Psoas muscle (tissue), 7 donors: ENCODE measurements at regions not wholly inside any gene's neighbourhood (a gene's known extent, or its start where the extent isn't known, plus 50 kb on each side); places are given as distances from the start of the nearest gene placed in this dataset.

ENCODE experiments used
- ATAC-seq, 4 donors: fragments of 200-7000 bp; cut with Tn5 transposase; one replicate each; pipeline ENCODE4 v1.9.1; 2020; ENCODE audit warnings: moderate library complexity in 3 of 4, mild to moderate bottlenecking in 2 of 4
- DNase-seq, 2 donors: peaks; one replicate each; pipeline ENCODE4 v3.0.0-alpha.2; 2020
- H3K27ac ChIP-seq: fragments of 200-600 bp; one replicate; pipeline ENCODE4 v1.8.0; 2022
- H3K27me3 ChIP-seq, 3 donors: fragments of 200-600 bp in 1 of 3; one replicate each; pipeline versions ENCODE4 v1.6.1 to v1.8.0; 2013 to 2022; ENCODE audit warnings: low read length in 2 of 3, mild to moderate bottlenecking in 2 of 3, moderate library complexity in 1 of 3; ENCODE audit not compliant: insufficient read depth in 3 of 3
- H3K36me3 ChIP-seq, 2 donors: fragments of 200-600 bp in 1 of 2; one replicate each; pipeline versions ENCODE4 v1.6.1 to v1.8.0; 2013 to 2022; ENCODE audit warnings: low read depth in 1 of 2, mild to moderate bottlenecking in 1 of 2, moderate library complexity in 1 of 2; ENCODE audit not compliant: insufficient read depth in 1 of 2
- H3K4me1 ChIP-seq: fragments of 200-600 bp; one replicate; pipeline ENCODE4 v1.8.0; 2022
- H3K4me3 ChIP-seq: fragments of 200-600 bp; one replicate; pipeline ENCODE4 v1.8.0; 2022; ENCODE audit warnings: mild to moderate bottlenecking
- H3K9me3 ChIP-seq: fragments of 200-600 bp; one replicate; pipeline ENCODE4 v1.8.0; 2022
- WGBS, 3 donors: extraction: QIAGEN DNeasy Blood & Tissue Kit; methylation state at CpG; one replicate each; pipeline versions ENCODE4 v1.1.6 to v1.1.7; 2013; 5-methylcytosine and 5-hydroxymethylcytosine counted together
- intact Hi-C, 2 donors: fragments of 100-400 bp; cut with DNase I; formaldehyde crosslinking; loops; one replicate each; pipeline versions ENCODE4 v1.11.0 to v1.14.2; 2022
- TF ChIP-seq, protein P1 (sequence below): fragments of 200-600 bp; IDR thresholded peaks from one replicate; pipeline ENCODE4 v1.8.0; 2022; ENCODE audit warnings: antibody characterized with exemption
- donor health status: healthy with polysubstance abuse.
- donor health status: DM: no; HTN: no; CAD: no; lungs with moderate emphysema.
- donor health status: Bipolar disorder and iron deficiency.
- donor health status: healthy.
- donor health status: DM: yes; HTN: yes; CAD: no.
- donor health status: DM: no; HTN: no; CAD: no.
- donor health status: DM: yes; HTN: yes; CAD: no.

DNA sequence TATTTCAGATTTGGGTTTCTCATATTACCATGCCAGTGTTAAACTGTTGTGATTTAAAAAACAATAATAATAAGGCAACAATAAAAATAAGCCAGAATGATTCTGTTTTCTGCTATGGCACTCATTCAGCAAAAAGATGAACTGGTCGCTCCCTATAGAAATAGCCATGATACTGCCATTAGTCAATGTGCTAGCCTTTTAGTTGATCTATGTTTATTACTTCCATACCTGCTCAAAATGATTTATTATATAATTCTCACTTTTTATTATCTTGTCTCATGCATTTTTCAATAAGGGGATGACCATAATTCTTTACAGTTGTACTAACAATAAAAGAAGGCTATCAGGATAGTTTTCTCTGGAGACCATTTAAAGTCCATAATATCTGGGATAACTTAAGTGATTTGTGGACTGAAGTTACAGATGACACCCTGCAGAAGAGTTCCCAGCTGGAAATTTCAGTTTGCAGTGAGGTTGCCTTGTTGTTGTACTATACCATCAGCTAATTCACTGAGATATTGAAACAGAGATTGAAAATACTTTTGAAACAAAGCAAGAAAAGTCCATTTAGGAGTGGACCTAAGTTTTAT is 334.3 kb downstream of the GABRB2 start:
- intact Hi-C loops, result no loop called here
- Histone ChIP-seq H3K27me3 (no peaks in the 10 kb centered on the region), H3K27ac (no peak overlapping the region), H3K9me3 (no peaks in the 10 kb centered on the region), H3K4me1 (no peaks in the 10 kb centered on the region), H3K36me3 (no peaks in the 10 kb centered on the region), H3K4me3 (no peak overlapping the region)
- ATAC-seq, result no peak
- DNase-seq, result no peak
- 81 to 85% (median 82%) methylated on average over 1 of the region's 1 CpG for WGBS, 3 donors
- TF ChIP-seq, protein P1, sequence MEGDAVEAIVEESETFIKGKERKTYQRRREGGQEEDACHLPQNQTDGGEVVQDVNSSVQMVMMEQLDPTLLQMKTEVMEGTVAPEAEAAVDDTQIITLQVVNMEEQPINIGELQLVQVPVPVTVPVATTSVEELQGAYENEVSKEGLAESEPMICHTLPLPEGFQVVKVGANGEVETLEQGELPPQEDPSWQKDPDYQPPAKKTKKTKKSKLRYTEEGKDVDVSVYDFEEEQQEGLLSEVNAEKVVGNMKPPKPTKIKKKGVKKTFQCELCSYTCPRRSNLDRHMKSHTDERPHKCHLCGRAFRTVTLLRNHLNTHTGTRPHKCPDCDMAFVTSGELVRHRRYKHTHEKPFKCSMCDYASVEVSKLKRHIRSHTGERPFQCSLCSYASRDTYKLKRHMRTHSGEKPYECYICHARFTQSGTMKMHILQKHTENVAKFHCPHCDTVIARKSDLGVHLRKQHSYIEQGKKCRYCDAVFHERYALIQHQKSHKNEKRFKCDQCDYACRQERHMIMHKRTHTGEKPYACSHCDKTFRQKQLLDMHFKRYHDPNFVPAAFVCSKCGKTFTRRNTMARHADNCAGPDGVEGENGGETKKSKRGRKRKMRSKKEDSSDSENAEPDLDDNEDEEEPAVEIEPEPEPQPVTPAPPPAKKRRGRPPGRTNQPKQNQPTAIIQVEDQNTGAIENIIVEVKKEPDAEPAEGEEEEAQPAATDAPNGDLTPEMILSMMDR, result no peak

DNA sequence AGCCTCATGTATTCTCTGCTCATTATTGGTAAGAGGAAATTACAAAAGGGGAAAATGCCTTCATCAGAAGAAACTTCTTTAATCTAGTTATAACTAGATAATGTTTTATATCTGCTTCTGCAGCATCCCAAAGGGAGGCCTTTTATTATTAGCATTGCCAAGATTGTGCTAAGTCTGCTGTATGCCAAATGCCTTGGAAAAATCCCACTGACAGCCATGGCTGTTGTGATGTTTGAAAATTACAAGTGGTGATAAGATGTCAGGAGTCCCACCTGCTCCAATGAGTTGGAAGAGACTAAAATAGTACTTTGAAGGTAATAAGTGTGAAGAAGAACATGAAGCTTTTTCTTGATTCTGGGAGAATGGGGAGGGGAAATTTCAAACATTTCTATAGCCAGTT is 345.0 kb downstream of the GABRB2 start:
- TF ChIP-seq, protein P1, result no peak
- H3K27me3 ChIP-seq, result no peaks in the 10 kb centered on the region
- H3K4me1 ChIP-seq, result no peaks in the 10 kb centered on the region
- no peak for DNase-seq
- H3K4me3 ChIP-seq, result no peak overlapping the region
- H3K36me3 ChIP-seq, result no peaks in the 10 kb centered on the region
- no peaks in the 10 kb centered on the region for H3K9me3 ChIP-seq
- no peak for ATAC-seq
- no peak overlapping the region for H3K27ac ChIP-seq
- intact Hi-C loops, result no loop called here

DNA sequence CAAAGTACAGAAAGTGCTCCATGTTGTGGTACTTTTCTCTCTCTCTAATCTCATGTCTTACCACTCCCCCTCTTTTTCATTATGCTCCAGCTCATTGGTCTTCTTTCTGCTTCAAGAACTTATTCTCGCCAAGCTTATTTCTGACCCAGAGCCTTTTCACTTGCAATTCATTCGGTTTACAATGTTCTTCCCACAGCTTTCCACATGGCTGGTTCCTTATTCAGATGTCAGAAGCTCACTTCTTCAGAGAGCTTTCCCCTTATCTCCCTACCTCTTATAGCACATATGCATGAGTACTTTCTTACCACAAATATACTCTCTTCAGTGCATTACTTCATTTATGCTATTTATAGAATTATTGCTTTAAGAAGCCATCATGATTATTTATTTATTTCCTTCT is 338.8 kb upstream of the ATP10B start:
- ATAC-seq (no peak), DNase-seq (no peak)
- Histone ChIP-seq H3K9me3 (no peaks in the 10 kb centered on the region), H3K4me3 (no peak overlapping the region), H3K36me3 (no peaks in the 10 kb centered on the region), H3K27me3 (no peaks in the 10 kb centered on the region), H3K27ac (no peak overlapping the region), H3K4me1 (no peaks in the 10 kb centered on the region)
- WGBS, 3 donors, result 86 to 89% (median 88%) methylated on average over 2 of the region's 2 CpGs
- intact Hi-C loops, result no loop called here
- TF ChIP-seq, protein P1, result no peak

DNA sequence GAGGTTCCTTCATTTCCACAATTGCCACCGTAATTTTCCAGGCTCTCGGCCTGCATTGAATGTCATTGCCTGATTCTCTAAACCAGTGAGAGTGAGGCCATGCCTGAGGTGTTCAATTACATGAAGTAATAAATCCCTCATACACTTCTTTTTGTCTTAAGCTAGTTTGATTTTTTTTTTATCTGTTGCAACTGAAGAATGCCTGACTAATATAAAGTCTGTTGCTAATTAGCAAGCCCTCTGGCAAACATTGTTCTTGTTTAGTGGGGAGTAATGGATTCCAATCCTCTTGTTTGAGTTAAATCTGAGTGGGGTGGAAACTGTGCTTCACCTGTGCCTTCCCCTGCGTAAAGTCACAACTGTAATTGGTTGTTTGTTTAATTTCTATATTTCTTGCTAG is 338.1 kb upstream of the ATP10B start:
- Histone ChIP-seq H3K4me1 (no peaks in the 10 kb centered on the region), H3K36me3 (no peaks in the 10 kb centered on the region), H3K9me3 (no peaks in the 10 kb centered on the region), H3K27me3 (no peaks in the 10 kb centered on the region), H3K27ac (no peak overlapping the region), H3K4me3 (no peak overlapping the region)
- TF ChIP-seq, protein P1, result no peak
- 49 to 53% (median 53%) methylated on average over 3 of the region's 3 CpGs for WGBS, 3 donors
- intact Hi-C loops, result no loop called here
- ATAC-seq (no peak), DNase-seq (no peak)

DNA sequence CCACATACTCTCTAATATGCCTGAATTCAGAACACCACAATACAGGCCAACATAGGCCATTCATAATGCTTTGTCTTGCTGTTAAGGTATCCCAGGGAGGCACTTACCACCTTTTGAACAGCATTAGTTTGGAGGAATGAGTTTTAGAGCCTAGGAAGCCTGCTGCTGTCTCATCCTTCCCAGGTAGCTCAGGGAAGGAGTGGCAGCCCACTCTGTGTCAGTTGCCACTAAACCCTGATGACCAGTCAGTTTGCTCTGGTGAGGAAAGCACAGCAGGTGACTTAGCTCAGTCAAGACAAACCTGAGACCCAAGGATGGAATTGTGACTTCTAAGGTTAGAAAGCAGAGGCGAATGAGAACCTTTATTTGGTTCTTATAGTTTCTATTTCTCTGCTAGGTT is 337.4 kb upstream of the ATP10B start:
- ATAC-seq (no peak), DNase-seq (no peak)
- intact Hi-C loops, result no loop called here
- no peaks in the 10 kb centered on the region for H3K4me1 ChIP-seq
- no peak overlapping the region for H3K27ac ChIP-seq
- H3K27me3 ChIP-seq, result no peaks in the 10 kb centered on the region
- H3K36me3 ChIP-seq, result no peaks in the 10 kb centered on the region
- H3K9me3 ChIP-seq, result no peaks in the 10 kb centered on the region
- no peak overlapping the region for H3K4me3 ChIP-seq
- TF ChIP-seq, protein P1, result no peak
- WGBS, 3 donors, result 35 to 90% (median 45%) methylated on average over 1 of the region's 1 CpG
